ENCODE measurements at regions not wholly inside any gene's neighbourhood (a gene's known extent, or its start where the extent isn't known, plus 50 kb on each side); places are given as distances from the start of the nearest gene placed in this dataset.
A peak's percentile ranks its signal among the peaks of the same experiment; 100 is the strongest.
"Not testable (repeated sequence)": the region's sequence is repeated elsewhere in the genome, so short reads cannot be mapped to it uniquely, and the experiment has no call there.

DNA sequence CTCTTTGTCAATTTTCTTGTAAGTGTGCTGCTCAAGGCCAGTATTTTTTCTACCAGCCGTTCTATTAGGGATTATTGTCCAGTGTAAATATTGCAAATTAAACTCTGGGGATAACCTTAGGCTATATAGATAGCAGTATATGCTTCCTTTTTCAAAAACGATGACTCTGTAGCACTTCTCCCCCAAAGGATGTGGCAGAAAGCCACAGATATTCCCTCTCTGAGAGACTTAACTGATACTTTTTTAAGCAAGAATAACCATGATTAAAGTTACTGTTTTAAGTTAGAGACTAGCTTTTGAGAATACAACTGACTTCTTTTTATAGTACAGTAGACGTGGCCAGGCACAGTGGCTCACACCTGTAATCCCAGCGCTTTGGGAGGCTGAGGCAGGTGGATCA lies 130.0 kb downstream of the FHIP1A start:
- in situ Hi-C loops (cut with HindIII; ENCODE audit: low sequenced_read_pairs), result no loop called here
- no peak for DNase-seq (ENCODE audit: low read depth, low spot score)
- TF ChIP-seq, protein P1, sequence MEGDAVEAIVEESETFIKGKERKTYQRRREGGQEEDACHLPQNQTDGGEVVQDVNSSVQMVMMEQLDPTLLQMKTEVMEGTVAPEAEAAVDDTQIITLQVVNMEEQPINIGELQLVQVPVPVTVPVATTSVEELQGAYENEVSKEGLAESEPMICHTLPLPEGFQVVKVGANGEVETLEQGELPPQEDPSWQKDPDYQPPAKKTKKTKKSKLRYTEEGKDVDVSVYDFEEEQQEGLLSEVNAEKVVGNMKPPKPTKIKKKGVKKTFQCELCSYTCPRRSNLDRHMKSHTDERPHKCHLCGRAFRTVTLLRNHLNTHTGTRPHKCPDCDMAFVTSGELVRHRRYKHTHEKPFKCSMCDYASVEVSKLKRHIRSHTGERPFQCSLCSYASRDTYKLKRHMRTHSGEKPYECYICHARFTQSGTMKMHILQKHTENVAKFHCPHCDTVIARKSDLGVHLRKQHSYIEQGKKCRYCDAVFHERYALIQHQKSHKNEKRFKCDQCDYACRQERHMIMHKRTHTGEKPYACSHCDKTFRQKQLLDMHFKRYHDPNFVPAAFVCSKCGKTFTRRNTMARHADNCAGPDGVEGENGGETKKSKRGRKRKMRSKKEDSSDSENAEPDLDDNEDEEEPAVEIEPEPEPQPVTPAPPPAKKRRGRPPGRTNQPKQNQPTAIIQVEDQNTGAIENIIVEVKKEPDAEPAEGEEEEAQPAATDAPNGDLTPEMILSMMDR (IDR thresholded peaks at IDR 0.05; ENCODE audit: low read depth, low read length), result no peak
- no peak overlapping the region for H3K4me3 ChIP-seq (ENCODE audit: low read depth, low read length)

DNA sequence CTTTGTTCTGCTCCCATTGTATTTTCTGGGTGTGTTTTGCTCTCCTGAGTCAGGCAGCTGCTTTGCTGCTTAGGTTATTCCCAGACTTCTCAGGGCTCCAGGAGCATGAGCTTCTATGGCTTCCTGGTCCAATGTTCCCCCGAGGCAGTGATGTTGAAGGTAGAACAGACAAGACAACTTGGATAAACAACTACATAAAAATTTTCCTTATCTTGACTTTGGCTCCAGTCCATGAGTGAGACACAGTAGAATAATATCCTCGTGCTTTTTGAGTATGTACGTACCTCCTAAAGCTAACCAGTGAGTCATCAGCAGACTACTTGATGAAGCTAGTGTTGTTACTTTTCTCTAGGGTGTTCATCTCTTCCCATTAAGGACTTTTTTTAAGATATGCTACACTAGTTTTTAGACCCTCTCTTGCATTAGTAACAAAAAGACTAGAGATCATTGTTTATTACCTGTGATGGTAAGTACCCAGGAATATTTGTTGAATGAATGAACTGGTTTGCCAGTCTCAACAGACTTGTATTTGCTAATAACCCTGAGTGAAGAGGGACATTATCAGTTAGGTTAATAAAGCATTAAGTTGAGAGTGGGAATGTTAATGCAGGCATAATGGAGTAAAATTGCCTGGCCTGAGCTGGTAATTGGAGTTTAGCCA lies 131.9 kb downstream of the FHIP1A start:
- TF ChIP-seq, protein P1 (IDR thresholded peaks at IDR 0.05; ENCODE audit: low read depth, low read length), result no peak
- DNase-seq (ENCODE audit: low read depth, low spot score), result peak; percentile 95
- no peak overlapping the region for H3K4me3 ChIP-seq (ENCODE audit: low read depth, low read length)
- in situ Hi-C loops (cut with HindIII; ENCODE audit: low sequenced_read_pairs), result no loop called here

DNA sequence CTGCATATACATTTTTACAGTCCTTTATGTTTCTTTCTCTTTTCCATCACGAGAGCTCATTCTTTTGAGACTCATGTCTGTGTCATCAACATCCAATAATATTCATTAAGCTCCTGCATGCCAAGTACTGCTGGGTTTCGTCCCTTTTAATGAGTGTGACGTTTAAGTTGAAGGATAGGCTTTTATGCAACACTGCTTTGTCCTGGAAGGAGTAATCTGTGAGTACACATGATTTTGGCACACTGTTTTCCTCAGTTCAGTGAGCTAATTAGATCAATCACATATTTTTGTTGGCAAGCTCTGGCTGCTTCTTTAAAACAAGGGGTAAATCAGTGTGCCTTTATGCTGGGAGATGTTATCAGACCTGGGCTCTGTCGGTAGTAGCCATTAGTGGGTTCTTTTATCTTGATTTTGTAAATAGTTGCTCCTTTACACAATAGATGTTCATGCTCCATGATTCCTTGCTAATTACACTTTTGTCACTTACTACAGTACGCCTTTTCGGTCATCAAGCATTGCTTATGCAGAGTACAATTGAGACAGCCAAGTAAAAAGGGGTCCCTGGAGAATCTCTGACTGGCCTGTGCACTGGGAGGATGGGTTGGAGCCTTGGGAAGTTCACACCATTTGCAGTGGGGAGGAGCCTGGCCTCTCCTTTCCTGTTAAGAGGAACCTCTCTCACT lies 132.6 kb downstream of the FHIP1A start:
- TF ChIP-seq, protein P1 (IDR thresholded peaks at IDR 0.05; ENCODE audit: low read depth, low read length), result no peak
- in situ Hi-C loops (cut with HindIII; ENCODE audit: low sequenced_read_pairs), result no loop called here
- DNase-seq (ENCODE audit: low read depth, low spot score), result peak; percentile 78
- no peak overlapping the region for H3K4me3 ChIP-seq (ENCODE audit: low read depth, low read length)

DNA sequence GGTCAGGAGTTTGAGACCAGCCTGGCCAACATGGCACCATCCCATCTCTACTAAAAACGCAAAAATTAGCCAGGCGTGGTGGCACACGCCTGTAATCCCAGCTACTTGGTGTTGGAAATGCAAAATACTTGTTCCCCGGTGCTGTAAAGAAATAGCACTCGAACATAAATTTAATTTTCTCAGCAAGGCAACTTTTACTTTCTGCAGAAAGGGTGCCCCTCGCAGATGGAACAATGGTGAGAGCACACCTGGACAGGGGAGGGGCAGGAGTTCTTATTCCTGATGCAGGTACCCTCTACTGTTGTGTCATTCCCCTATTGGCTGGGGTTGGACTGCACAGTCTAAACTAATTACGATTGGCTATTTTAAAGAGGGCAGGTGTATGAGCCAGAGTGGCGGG lies 139.7 kb downstream of the FHIP1A start:
- DNase-seq (ENCODE audit: low read depth, low spot score), result no peak
- in situ Hi-C loops (cut with HindIII; ENCODE audit: low sequenced_read_pairs), result no loop called here

DNA sequence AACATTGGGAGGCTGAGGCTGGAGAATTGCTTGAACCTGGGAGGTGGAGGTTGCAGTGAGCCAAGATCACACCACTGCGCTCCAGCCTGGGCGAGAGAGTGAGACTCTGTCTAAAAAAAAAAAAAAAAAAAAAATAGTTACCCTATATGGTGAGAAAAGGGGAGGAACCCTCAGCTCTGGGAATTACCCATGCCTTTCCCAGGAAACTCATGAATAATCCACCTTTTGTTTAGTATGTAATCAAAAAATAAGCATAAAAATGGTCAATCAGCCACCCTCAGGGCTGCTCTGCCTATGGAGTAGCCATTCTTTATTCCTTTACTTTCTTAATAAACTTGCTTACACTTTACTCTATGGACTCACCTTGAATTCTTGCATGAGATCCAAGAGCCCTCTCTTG lies 140.4 kb downstream of the FHIP1A start:
- H3K4me3 ChIP-seq (ENCODE audit: low read depth, low read length); in situ Hi-C loops (cut with HindIII; ENCODE audit: low sequenced_read_pairs); DNase-seq (ENCODE audit: low read depth, low spot score): not testable (repeated sequence)

More for the DNA sequence above, 139.7 kb downstream of the FHIP1A start:
- no peak overlapping the region for H3K4me3 ChIP-seq (ENCODE audit: low read depth, low read length)
- TF ChIP-seq, protein P1 (IDR thresholded peaks at IDR 0.05; ENCODE audit: low read depth, low read length), result no peak

DNA sequence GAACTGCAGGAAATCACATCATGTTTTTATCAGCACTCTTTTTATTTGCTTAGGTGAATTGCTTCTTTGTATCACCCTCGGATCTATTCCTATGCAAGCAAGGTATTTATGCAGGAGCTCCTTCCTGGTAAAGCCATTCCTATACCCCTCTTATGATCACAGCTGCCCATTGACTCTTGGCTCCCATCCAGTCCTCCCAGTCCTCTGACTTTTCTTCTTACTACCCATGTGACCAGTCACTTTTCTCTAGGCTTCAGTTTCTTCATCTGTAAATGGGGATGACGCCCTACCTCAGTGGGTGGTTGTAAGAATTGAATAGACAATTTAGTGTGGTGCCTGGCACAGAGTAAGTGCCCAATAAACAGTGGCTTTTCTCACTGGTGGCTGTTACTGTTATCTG lies 144.9 kb downstream of the FHIP1A start:
- no peak for DNase-seq (ENCODE audit: low read depth, low spot score)
- in situ Hi-C loops (cut with HindIII; ENCODE audit: low sequenced_read_pairs), result no loop called here
- TF ChIP-seq, protein P1 (IDR thresholded peaks at IDR 0.05; ENCODE audit: low read depth, low read length), result no peak
- no peak overlapping the region for H3K4me3 ChIP-seq (ENCODE audit: low read depth, low read length)
